Stimulated activated CD8-positive, alpha-beta memory T cell treated with anti-CD3 and anti-CD28 coated beads, Interleukin-12 subunit alpha, Interleukin-12 subunit beta, amount 100 ng/mL, for 1 hour (primary cell): ENCODE measurements at regions not wholly inside any gene's neighbourhood (a gene's known extent, or its start where the extent isn't known, plus 50 kb on each side); places are given as distances from the start of the nearest gene placed in this dataset.
A peak's percentile ranks its signal among the peaks of the same experiment; 100 is the strongest.
"Not testable (repeated sequence)": the region's sequence is repeated elsewhere in the genome, so short reads cannot be mapped to it uniquely, and the experiment has no call there.

Experiments used
- DNase-seq: peaks from one replicate; pipeline ENCODE4 v3.0.0-alpha.2; 2020; ENCODE audit warnings: low read depth

GRCh38 chr7:66539902-66540375 is 88.7 kb upstream of the KCTD7 start:
- no peak for DNase-seq

- no peak for DNase-seq
These were observed 86.6 kb upstream of the KCTD7 start for GRCh38 chr7:66542049-66542448.

- DNase-seq = no peak
These were observed 86.0 kb upstream of the KCTD7 start for GRCh38 chr7:66542528-66543269.

GRCh38 chr7:66549466-66549865 is 79.2 kb upstream of the KCTD7 start:
- no peak for DNase-seq

- DNase-seq = no peak
These were observed 75.7 kb upstream of the KCTD7 start for GRCh38 chr7:66553001-66553400.

- DNase-seq = not testable (repeated sequence)
These were observed 75.0 kb upstream of the KCTD7 start for GRCh38 chr7:66553675-66554074.

- DNase-seq = not testable (repeated sequence)
These were observed 74.4 kb upstream of the KCTD7 start for GRCh38 chr7:66554291-66554690.

GRCh38 chr7:66554842-66555430 is 73.7 kb upstream of the KCTD7 start:
- not testable (repeated sequence) for DNase-seq

- no peak for DNase-seq
These were observed 72.5 kb upstream of the KCTD7 start for GRCh38 chr7:66556177-66556548.

- DNase-seq = no peak
These were observed 72.0 kb upstream of the KCTD7 start for GRCh38 chr7:66556549-66557213.

GRCh38 chr7:66557214-66558200 is 71.2 kb upstream of the KCTD7 start:
- peak; percentile 57 for DNase-seq

GRCh38 chr7:66558201-66558641 is 70.5 kb upstream of the KCTD7 start:
- no peak for DNase-seq

GRCh38 chr7:66558660-66559465 is 69.8 kb upstream of the KCTD7 start:
- no peak for DNase-seq

GRCh38 chr7:66564045-66564444 is 64.6 kb upstream of the KCTD7 start:
- DNase-seq = no peak

GRCh38 chr7:66570179-66570578 is 58.5 kb upstream of the KCTD7 start:
- DNase-seq = not testable (repeated sequence)

GRCh38 chr7:66571568-66571967 is 57.1 kb upstream of the KCTD7 start:
- DNase-seq = no peak

- not testable (repeated sequence) for DNase-seq
These were observed 54.7 kb upstream of the KCTD7 start for GRCh38 chr7:66573782-66574495.

- not testable (repeated sequence) for DNase-seq
These were observed 53.9 kb upstream of the KCTD7 start for GRCh38 chr7:66574768-66575167.

- DNase-seq = no peak
These were observed 53.3 kb upstream of the KCTD7 start for GRCh38 chr7:66575398-66575797.

GRCh38 chr7:66576646-66577045 is 52.0 kb upstream of the KCTD7 start:
- no peak for DNase-seq
